ENCODE measurements at regions not wholly inside any gene's neighbourhood (a gene's known extent, or its start where the extent isn't known, plus 50 kb on each side); places are given as distances from the start of the nearest gene placed in this dataset.

DNA sequence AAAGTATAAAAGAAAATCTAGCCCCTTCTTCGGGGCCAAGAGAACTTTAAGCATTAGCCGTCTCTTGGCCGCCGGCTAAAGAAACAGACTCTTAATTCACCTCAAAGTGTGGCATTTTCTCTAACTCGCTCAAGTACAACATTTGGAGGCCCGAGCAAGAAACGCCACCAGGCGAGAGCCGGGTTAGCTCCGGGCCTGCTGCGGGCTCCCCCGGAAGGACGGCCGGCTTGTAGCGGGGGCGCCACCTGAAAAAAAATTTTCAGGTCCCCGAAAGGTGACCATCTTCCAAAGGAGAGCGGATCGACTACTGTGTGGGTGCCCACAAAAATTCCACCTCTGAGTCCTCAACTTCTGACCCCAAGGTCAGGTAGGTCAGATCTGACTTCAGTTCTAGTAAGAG lies 156.0 kb downstream of the DEFB131A start:
- TF ChIP-seq, protein P1, sequence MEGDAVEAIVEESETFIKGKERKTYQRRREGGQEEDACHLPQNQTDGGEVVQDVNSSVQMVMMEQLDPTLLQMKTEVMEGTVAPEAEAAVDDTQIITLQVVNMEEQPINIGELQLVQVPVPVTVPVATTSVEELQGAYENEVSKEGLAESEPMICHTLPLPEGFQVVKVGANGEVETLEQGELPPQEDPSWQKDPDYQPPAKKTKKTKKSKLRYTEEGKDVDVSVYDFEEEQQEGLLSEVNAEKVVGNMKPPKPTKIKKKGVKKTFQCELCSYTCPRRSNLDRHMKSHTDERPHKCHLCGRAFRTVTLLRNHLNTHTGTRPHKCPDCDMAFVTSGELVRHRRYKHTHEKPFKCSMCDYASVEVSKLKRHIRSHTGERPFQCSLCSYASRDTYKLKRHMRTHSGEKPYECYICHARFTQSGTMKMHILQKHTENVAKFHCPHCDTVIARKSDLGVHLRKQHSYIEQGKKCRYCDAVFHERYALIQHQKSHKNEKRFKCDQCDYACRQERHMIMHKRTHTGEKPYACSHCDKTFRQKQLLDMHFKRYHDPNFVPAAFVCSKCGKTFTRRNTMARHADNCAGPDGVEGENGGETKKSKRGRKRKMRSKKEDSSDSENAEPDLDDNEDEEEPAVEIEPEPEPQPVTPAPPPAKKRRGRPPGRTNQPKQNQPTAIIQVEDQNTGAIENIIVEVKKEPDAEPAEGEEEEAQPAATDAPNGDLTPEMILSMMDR (IDR thresholded peaks at IDR 0.05): no peak
- no peak for TF ChIP-seq EZH2 (IDR thresholded peaks at IDR 0.05; ENCODE audit: borderline replicate concordance, insufficient read depth, low read depth, low read length, poor library complexity, severe bottlenecking)
